Parathyroid adenoma (tissue), 2 donors: ENCODE measurements at regions not wholly inside any gene's neighbourhood (a gene's known extent, or its start where the extent isn't known, plus 50 kb on each side); places are given as distances from the start of the nearest gene placed in this dataset.

ENCODE experiments used
- H2AFZ ChIP-seq: fragments of 300-600 bp; sonication (generic); one replicate; pipeline ENCODE4 v1.7.0; 2017; ENCODE audit warnings: antibody characterized with exemption, mild to moderate bottlenecking
- H3K27ac ChIP-seq: fragments of 300-600 bp; sonication (generic); one replicate; pipeline ENCODE4 v1.7.0; 2017
- H3K27me3 ChIP-seq: fragments of 300-600 bp; sonication (generic); one replicate; pipeline ENCODE4 v1.7.0; 2017; ENCODE audit warnings: low read length; ENCODE audit not compliant: control insufficient read depth, insufficient read depth
- H3K36me3 ChIP-seq: fragments of 300-600 bp; sonication (generic); one replicate; pipeline ENCODE4 v1.7.0; 2017; ENCODE audit warnings: low read length; ENCODE audit not compliant: control insufficient read depth, insufficient read depth
- H3K4me1 ChIP-seq: fragments of 300-600 bp; sonication (generic); one replicate; pipeline ENCODE4 v1.7.0; 2017; ENCODE audit warnings: control low read depth
- H3K4me2 ChIP-seq: fragments of 300-600 bp; sonication (generic); one replicate; pipeline ENCODE4 v1.7.0; 2017; ENCODE audit warnings: low read length
- H3K4me3 ChIP-seq: fragments of 300-600 bp; sonication (generic); one replicate; pipeline ENCODE4 v1.7.0; 2017; ENCODE audit warnings: low read depth, low read length
- H3K79me2 ChIP-seq: fragments of 300-600 bp; sonication (generic); one replicate; pipeline ENCODE4 v1.7.0; 2017; ENCODE audit warnings: control low read depth
- H3K9ac ChIP-seq: fragments of 300-600 bp; sonication (generic); one replicate; pipeline ENCODE4 v1.7.0; 2017; ENCODE audit warnings: mild to moderate bottlenecking
- H3K9me3 ChIP-seq: fragments of 300-600 bp; sonication (generic); one replicate; pipeline ENCODE4 v1.7.0; 2017; ENCODE audit warnings: low read length; ENCODE audit not compliant: control insufficient read depth
- TF ChIP-seq, protein P1 (sequence below): fragments of 300-600 bp; sonication (generic); IDR thresholded peaks from one replicate; pipeline ENCODE4 v1.7.0; 2017; ENCODE audit warnings: antibody characterized with exemption, mild to moderate bottlenecking
- donor health status: primary hyperparathyroidism.

DNA sequence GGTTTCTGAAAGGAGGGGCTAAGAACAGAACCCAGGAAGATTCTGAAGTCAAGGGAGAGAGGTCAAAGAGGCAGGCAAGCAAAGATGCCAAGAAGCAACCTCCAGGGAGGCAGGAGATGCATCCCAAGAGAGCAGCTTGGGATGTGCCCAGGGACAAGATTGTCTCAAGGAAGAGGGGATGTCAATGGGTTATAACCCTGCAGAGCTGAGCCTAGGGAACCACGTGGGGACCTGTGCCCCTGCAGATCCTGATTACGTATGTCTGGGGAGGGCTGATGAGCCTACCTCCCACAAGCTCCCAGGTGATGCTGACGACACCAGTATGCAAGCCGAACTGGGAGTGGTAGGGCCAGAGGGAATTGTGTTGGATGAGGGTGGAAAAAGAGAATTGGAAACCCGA is 70.9 kb upstream of the IRS2 start:
- Histone ChIP-seq H3K79me2 (no peaks in the 10 kb centered on the region), H2AFZ (no peak overlapping the region), H3K27ac (no peak overlapping the region), H3K9ac (no peak overlapping the region), H3K27me3 (no peaks in the 10 kb centered on the region), H3K9me3 (no peaks in the 10 kb centered on the region), H3K36me3 (no peaks in the 10 kb centered on the region), H3K4me1 (no peaks in the 10 kb centered on the region), H3K4me3 (no peak overlapping the region), H3K4me2 (no peak overlapping the region)
- TF ChIP-seq, protein P1, sequence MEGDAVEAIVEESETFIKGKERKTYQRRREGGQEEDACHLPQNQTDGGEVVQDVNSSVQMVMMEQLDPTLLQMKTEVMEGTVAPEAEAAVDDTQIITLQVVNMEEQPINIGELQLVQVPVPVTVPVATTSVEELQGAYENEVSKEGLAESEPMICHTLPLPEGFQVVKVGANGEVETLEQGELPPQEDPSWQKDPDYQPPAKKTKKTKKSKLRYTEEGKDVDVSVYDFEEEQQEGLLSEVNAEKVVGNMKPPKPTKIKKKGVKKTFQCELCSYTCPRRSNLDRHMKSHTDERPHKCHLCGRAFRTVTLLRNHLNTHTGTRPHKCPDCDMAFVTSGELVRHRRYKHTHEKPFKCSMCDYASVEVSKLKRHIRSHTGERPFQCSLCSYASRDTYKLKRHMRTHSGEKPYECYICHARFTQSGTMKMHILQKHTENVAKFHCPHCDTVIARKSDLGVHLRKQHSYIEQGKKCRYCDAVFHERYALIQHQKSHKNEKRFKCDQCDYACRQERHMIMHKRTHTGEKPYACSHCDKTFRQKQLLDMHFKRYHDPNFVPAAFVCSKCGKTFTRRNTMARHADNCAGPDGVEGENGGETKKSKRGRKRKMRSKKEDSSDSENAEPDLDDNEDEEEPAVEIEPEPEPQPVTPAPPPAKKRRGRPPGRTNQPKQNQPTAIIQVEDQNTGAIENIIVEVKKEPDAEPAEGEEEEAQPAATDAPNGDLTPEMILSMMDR: no peak

DNA sequence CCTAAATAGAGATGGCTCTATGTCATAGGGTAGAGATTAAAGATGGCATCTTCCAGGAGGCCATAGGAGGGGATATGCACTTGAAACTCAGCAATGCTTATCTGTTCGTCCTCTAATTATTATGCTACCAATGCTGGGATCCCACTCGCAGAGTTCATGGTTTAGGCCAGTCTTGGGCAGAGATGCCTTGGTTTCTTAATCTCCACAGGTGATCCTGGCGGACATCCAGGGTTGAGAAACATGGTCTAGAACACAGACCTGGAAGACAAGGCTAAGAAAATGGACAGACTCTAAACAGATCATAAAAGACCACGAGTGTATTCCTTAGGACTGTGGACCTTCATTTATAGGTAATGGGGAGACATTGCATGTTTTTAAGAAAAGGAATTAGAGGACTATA is 70.0 kb upstream of the IRS2 start:
- Histone ChIP-seq H3K36me3 (no peaks in the 10 kb centered on the region), H3K79me2 (no peaks in the 10 kb centered on the region), H3K4me3 (no peak overlapping the region), H2AFZ (no peak overlapping the region), H3K4me1 (no peaks in the 10 kb centered on the region), H3K4me2 (no peak overlapping the region), H3K9me3 (no peaks in the 10 kb centered on the region), H3K27me3 (no peaks in the 10 kb centered on the region), H3K27ac (no peak overlapping the region), H3K9ac (no peak overlapping the region)
- TF ChIP-seq, protein P1: no peak

DNA sequence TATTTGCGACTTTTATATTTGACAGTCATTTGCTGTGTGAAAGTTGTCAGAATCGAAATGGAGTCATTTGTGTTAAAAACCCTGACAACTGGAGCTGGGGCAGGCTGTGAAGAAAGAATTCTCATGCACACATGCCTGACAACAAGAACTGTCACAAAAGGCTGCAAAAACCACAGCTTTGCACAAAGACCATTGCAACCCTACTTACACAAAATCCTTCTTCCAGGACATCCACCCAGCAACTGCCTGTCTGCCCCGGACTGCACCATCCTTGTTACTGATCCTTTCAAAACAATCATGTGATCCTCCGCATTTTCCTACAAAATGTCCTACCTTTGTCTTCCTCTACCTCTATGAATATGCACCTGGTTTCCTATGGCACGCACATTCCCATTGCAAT is 66.8 kb upstream of the IRS2 start:
- H3K79me2 ChIP-seq: no peaks in the 10 kb centered on the region

DNA sequence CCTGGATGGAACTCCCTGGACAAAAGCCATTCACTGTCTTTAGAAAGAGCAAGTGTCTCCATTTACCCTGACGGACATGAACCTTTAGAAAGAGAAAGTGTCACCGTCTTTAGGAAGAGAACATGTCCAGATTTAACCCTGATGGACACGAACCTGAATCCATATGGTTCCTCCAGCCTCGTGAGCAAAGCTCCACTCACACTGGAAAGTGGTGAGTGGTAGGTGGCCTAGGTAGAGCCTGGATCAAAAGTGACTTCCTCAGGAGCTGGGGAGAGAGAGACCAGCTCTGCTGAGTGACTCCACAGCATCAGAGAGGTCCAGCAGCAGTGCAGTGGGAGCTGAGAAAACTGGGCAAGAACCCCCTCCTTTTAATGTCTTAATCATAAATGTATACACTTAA is 59.8 kb upstream of the IRS2 start:
- TF ChIP-seq, protein P1: no peak
- no peaks in the 10 kb centered on the region for H3K4me1 ChIP-seq
- H3K79me2 ChIP-seq: no peaks in the 10 kb centered on the region
- no peak overlapping the region for H2AFZ ChIP-seq
- H3K4me3 ChIP-seq: no peak overlapping the region
- no peak overlapping the region for H3K9ac ChIP-seq
- H3K27me3 ChIP-seq: no peaks in the 10 kb centered on the region
- H3K4me2 ChIP-seq: no peak overlapping the region
- H3K9me3 ChIP-seq: no peaks in the 10 kb centered on the region
- H3K27ac ChIP-seq: no peak overlapping the region
- H3K36me3 ChIP-seq: no peaks in the 10 kb centered on the region

More for the DNA sequence above, 66.8 kb upstream of the IRS2 start:
- no peak overlapping the region for H3K27ac ChIP-seq
- H3K4me2 ChIP-seq: no peak overlapping the region
- no peak overlapping the region for H3K4me3 ChIP-seq
- H3K36me3 ChIP-seq: no peaks in the 10 kb centered on the region
- H3K4me1 ChIP-seq: no peaks in the 10 kb centered on the region
- TF ChIP-seq, protein P1: no peak
- no peak overlapping the region for H3K9ac ChIP-seq
- H2AFZ ChIP-seq: no peak overlapping the region
- no peaks in the 10 kb centered on the region for H3K9me3 ChIP-seq
- H3K27me3 ChIP-seq: no peaks in the 10 kb centered on the region

DNA sequence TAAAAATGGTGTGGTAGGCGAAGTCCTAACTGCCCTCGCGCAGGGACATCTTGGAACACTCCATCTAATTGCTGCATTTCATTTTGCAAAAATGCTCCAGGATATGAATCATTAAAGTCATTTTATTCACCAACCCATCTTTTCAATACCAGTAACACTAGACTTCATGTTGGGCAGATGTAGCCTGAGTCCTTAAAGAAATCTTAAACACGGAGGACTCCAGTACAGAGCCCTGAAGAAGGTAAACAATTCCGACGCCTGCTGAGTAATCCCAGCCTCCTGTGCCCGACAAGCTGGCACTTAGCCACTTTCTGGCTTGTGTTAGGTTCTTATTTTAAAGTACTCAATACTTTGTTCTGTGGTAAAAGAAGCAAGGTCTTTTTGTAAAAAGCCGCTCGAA is 58.0 kb upstream of the IRS2 start:
- no peaks in the 10 kb centered on the region for H3K9me3 ChIP-seq
- H3K4me2 ChIP-seq: no peak overlapping the region
- H3K4me1 ChIP-seq: no peaks in the 10 kb centered on the region
- H3K79me2 ChIP-seq: no peaks in the 10 kb centered on the region
- TF ChIP-seq, protein P1: no peak
- H3K27ac ChIP-seq: no peak overlapping the region
- H3K27me3 ChIP-seq: no peaks in the 10 kb centered on the region
- H2AFZ ChIP-seq: no peak overlapping the region
- H3K36me3 ChIP-seq: no peaks in the 10 kb centered on the region
- no peak overlapping the region for H3K9ac ChIP-seq
- H3K4me3 ChIP-seq: no peak overlapping the region
